T-helper 2 cell treated with Interferon-gamma antibody and Interleukin-4, amounts not matched to agents 100 ng/mL and 5 ng/mL, for 36 hours (primary cell): ENCODE measurements at regions not wholly inside any gene's neighbourhood (a gene's known extent, or its start where the extent isn't known, plus 50 kb on each side); places are given as distances from the start of the nearest gene placed in this dataset.

Experiments used
- intact Hi-C: fragments of 100-400 bp; cut with micrococcal nuclease; formaldehyde crosslinking; loops from one replicate; pipeline ENCODE4 v1.15.1; 2023

- intact Hi-C loops, result no loop called here
Measured at GRCh38 chr10:78856421-78856820, 212.3 kb upstream of the ZMIZ1 start.

- intact Hi-C loops, result no loop called here
Measured at GRCh38 chr10:78857193-78857592, 211.6 kb upstream of the ZMIZ1 start.

GRCh38 chr10:78859266-78859665 lies 209.5 kb upstream of the ZMIZ1 start:
- intact Hi-C loops, result no loop called here

GRCh38 chr10:78859769-78860168 lies 209.0 kb upstream of the ZMIZ1 start:
- intact Hi-C loops, result no loop called here

DNA sequence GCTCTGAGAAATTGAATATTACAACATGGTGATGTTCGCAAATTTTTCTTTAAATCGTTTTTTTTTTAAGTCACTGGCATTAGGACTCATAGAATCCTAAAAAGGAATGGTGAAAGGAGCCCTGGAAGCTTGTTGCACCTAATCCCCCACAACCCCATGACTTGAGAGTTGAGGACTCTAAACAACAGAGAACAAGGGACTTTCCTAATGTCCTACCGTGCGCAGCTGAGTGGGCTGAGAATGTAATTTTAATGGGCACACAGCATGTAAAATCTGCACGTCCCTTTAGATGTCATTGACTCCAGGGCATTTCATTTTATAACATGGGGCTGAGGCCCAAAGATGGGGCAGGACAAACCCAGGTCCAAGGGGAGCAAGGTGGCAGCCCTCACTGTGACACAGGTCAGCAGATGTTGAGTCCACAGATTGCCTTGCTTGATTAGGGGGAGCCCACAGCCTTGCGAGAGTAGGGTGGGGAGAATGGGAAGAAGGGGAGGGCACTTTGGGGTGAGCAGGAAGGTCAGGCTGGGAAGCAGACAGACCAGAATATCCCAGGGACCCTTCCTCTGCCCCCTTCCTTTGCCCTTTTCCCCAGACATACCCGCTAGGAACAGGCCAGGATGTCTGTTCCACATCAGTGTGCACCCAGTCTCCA lies 208.4 kb upstream of the ZMIZ1 start:
- intact Hi-C loops, result no loop called here

DNA sequence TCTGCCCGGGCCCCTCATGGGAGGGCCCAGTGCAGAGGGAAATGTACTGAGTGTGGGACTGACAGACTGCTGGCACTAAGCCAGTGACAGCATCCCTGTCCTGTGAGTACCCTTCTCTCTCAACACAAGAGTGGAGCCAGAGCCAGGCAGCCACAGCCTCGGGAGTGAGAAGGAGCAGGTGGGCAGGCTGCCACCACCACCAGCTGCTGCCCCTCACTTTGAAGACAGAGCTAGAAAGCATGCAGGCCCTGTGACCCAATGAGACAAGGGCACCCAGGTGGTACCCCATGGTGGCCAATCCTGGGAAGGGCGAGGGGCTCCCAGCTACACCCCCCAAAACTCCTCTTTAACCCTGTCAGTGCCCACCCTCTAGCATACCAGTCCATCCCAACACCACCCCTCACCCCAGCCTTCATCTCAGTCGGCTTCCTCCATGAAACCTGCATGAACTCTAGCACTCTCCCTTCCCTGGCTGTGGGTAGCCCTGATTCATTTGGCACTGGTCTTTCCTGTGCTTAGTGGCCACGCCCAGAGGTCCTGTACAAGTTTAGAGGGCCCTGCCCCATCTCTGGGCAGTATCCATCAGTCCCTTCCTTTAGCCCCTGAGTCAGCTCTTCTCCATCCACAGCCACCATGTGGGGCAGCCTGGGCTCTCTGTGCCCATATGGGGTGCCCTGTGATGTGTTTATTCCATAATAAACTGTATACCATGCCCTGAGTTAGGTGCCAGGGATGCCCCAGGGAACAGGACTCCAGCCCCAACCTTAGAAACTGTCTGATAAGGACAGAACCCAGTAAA lies 207.0 kb upstream of the ZMIZ1 start:
- intact Hi-C loops, result no loop called here

DNA sequence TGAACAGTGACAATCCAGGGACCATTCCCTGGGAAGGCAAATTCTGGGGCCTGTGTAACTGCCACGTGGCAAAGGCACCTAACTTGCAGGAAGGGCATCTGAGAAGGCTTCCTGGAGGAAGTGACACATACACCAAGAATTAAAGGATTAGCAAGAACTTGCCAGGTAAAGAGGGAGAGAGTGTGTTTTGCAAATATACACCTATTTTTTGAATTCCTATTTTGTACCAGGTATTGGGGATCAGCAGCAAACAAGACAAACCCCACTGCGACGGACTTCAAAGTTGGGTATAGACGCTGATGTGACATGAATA lies 206.5 kb upstream of the ZMIZ1 start:
- intact Hi-C loops, result no loop called here

- intact Hi-C loops, result no loop called here
Measured at GRCh38 chr10:78863140-78863905, 205.4 kb upstream of the ZMIZ1 start.

- intact Hi-C loops, result no loop called here
Measured at GRCh38 chr10:78863906-78864239, 204.9 kb upstream of the ZMIZ1 start.

DNA sequence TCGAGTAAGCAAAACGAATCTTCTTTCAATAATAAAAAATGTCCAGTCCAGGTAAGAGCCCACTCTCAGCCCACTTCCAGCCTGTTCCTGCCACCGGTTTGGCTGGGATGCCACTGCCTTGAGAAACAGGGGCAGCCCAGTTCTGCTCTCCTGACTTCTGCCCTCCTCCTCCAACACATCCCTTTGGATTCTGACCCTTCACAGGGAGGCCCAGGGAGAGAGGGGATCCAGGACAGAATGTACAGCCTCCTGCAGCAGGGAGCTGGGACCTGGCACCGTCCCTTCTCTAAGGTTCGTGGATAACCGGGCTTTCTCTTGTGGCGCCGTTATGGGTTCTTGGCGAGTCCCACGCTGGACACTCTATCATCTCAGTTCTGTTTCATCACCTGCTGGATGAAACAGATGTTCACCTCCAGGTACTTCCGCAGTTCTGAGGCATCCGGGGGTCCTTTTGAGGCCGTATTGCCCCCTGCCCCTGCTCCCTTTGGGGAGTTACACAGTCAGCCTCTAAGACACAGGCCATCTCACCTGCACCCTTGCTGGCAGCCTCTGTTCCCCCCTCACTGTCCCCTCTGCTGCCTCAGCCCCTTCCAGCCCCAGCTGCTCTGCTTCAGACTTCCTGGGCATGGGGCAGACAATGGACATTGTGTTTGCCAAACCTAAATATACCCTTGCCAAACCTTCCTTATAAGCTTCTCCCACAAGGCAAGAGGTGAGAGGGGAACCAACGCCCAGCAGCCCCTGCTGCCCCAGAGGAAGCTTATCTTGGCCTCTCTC lies 203.8 kb upstream of the ZMIZ1 start:
- intact Hi-C loops, result no loop called here

DNA sequence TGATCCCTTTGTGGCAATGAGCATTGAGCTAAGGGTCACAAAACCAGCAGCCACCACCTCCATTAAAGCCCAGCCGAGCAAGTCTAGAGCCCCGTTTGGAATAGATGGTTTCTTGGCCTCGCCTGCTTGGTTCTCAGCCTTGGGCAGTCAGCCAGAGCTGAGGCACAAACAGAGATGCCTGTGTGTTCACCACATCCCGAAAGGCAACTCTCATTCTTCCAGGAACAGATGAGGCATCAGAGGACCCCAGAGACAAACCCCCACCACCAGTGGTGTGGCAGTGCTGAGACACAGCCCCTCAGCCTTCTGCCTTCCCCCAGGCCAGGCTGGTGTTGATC lies 203.3 kb upstream of the ZMIZ1 start:
- intact Hi-C loops, result no loop called here

DNA sequence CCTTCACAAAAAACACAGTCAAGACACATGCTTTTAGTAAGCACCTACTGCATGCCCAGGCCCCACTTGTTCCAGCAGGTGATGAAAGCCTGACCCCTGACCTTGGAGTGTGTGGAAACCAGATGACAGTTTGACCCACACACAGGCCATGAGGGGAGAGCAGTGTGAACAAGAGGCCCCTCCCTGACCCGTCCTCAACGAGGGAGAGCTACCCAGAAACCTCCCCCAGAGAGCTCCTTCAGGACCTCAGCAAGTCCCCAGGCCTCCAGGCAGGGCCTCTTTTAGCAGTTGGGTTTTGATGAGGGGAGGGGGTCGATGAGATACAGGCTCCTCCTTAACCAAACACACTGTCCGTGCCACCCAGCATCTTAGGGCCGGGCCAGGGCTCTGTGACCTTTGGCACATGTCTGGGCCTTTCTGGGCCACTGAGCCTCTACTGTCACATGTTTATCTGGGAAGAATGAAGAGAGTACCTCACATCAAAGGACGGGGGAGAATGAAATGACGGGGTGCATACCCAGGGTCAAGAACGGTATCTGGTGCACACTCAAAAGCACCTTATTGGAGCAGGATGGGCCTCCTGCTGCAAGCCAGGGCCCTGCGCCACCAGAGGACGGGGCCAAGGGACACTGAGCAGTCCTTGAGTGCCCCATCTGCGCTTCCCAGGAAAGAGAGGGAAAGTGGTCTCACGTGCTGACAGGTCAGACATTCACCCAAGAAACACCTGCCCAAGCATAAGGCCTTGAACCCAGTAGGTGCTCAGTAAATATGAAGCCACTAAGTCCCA lies 202.6 kb upstream of the ZMIZ1 start:
- intact Hi-C loops, result no loop called here

DNA sequence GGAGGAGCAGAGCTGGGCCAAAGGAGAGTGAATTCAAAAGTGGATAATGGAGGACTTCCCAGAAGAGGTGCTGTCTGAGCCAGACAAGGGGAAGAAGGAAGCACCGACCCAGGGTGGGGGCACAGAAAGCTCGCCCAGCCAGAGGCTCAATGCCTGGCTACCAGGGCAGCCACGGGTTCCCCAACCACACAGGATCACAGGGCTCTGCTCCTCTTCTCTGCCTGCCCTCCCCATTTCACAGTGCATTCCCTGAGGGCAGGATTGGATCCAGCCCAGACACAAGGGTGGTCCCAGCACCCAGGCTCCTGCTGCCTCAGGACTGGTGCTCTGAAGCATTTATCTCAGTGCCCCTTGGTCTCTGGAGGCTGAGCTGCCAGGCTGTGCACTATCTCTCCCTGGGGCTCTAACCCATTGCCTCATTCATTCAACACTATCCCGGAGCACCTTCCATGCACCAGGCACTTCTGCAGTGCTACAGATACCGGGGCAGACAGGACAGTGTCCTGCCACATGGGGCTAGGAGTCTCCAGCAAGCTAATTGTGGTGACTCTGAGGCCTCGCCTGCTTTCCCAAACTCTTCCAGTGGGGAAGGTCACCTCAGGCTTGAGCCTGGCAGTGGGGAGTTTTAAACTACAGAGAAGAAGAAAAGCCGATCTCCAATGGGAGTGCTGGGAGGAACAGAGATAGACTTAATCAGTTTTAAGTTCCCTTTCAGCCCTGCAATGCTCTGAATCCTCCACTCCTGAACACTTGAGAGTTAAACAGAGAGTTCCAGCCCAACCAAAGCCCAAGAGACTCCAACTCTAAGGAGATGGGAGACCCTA lies 201.8 kb upstream of the ZMIZ1 start:
- intact Hi-C loops, result no loop called here

DNA sequence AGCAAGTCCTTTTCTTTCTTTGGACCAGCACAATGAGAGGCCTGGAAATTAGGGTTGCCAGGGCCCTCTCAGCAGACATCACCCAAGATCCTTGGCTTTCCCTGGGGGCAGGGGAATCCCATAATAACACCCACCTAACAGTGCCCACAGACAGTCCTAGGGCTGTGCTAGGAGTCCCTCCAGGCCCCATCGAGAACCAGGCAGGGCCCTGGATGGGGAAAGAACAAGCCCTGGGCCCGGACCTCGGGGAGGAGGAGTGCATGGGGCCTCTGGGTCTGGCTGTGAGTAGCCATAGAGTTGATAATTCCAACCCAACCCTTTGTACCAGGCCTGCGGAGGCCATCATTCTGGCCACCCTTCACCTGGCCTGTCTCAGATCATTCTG lies 201.2 kb upstream of the ZMIZ1 start:
- intact Hi-C loops, result no loop called here

GRCh38 chr10:78868048-78868447 lies 200.7 kb upstream of the ZMIZ1 start:
- intact Hi-C loops, result no loop called here

DNA sequence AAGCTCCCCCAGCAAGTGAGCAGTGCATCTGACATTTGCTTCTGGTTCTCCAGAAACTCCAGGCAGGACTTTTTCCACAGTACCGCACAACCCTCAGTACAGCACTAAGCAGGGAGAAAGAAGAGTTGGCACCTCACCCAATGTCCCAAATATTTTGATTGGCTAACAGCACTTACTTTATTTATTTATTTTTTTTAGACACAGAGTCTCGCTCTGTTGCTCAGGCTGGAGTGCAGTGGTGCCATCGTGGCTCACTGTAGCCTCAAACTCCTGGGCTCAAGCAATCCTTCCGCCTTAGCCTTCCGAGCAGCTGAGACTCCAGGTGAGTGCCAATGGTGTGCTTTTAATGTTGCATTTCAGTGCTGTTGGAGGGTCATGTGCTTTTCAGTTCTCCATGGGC lies 200.3 kb upstream of the ZMIZ1 start:
- intact Hi-C loops, result no loop called here

DNA sequence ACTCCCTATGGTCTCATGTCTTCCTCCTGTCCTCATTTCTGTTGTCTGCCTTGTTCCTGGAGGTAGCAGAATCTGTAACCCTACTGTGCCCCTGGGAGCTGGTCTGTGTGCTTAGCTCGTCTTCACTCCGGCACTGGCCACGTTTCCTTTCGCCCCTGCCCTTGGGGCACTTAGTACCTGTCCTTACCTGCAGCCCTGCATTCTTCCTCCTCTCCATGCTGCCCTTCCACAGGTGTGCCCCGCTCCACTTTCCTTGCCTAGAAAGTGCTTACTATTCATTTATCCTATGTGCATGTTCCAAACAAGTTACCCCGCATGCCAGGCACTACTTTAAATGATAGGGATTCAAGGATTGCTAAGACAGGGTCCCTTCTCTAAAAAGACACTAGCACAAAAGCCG lies 199.9 kb upstream of the ZMIZ1 start:
- intact Hi-C loops, result no loop called here

- intact Hi-C loops, result no loop called here
Measured at GRCh38 chr10:78869508-78870454, 199.0 kb upstream of the ZMIZ1 start.

DNA sequence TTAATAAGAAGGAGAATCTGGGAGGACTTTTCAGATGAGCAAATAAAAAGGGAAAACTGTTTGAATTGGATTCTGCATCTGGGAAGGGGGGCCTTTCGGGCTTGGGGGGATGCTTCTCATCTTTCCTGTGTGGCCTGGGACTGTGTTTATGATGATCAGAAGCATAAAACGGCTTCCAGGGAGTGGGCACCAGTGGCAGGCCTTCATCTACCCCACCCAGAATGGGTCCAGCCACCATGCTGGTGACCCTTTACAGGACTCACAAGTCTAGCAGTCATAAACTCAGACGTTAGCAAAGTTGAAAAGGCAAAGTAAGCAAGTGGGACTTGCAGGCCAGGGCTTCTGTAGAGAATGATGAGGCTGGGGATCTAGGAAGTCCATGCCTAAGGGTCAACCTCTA lies 198.3 kb upstream of the ZMIZ1 start:
- intact Hi-C loops, result no loop called here
